BLaER1 treated with 17β-estradiol and CSF1 and Interleukin-3, amounts not matched to agents 10 nM and 100 nM (cell line): ENCODE measurements at regions not wholly inside any gene's neighbourhood (a gene's known extent, or its start where the extent isn't known, plus 50 kb on each side); places are given as distances from the start of the nearest gene placed in this dataset.

Experiments
- H3K27ac ChIP-seq, 11 experiments: shearing (Covaris generic); formaldehyde crosslinking; 2 replicates each; pipeline ENCODE4 v1.8.1; 2022
- H3K27me3 ChIP-seq, 11 experiments: shearing (Covaris generic); formaldehyde crosslinking; 2 replicates each; pipeline ENCODE4 v1.8.1; 2022
- H3K36me3 ChIP-seq, 11 experiments: shearing (Covaris generic); formaldehyde crosslinking; 2 replicates each; pipeline ENCODE4 v1.8.1; 2022
- H3K4me1 ChIP-seq, 10 experiments: shearing (Covaris generic); formaldehyde crosslinking; 2 replicates each; pipeline ENCODE4 v1.8.1; 2022
- H3K4me2 ChIP-seq, 11 experiments: shearing (Covaris generic); formaldehyde crosslinking; 2 replicates each; pipeline ENCODE4 v1.8.1; 2022
- H3K4me3 ChIP-seq, 10 experiments: shearing (Covaris generic); formaldehyde crosslinking; 2 replicates each; pipeline ENCODE4 v1.8.1; 2022
- H3K9ac ChIP-seq, 11 experiments: shearing (Covaris generic); formaldehyde crosslinking; 2 replicates each; pipeline ENCODE4 v1.8.1; 2022
- H3K9me3 ChIP-seq, 11 experiments: shearing (Covaris generic); formaldehyde crosslinking; replicated peaks in 1 of 11; 2 replicates each; pipeline ENCODE4 v1.8.1; 2022
- H4K20me1 ChIP-seq, 11 experiments: shearing (Covaris generic); formaldehyde crosslinking; 2 replicates each; pipeline ENCODE4 v1.8.1; 2022
- Cebpa-rat ChIP-seq, 11 experiments: shearing (Covaris generic); IDR thresholded peaks; 2 replicates each; pipeline ENCODE4 v1.8.1; 2022

GRCh38 chr12:42798811-42799438 is 209.4 kb upstream of the PRICKLE1 start:
- Histone ChIP-seq H3K9ac (no peak overlapping the region), H3K36me3 (no peaks in the 10 kb centered on the region), H3K27ac (no peak overlapping the region), H3K4me1 (no peaks in the 10 kb centered on the region), H3K4me2 (no peak overlapping the region), H3K9me3 (no peaks in the 10 kb centered on the region), H3K27me3 (no peaks in the 10 kb centered on the region), H3K4me3 (no peak overlapping the region), H4K20me1 (no peaks in the 10 kb centered on the region)
- TF ChIP-seq Cebpa-rat (IDR thresholded peaks at IDR 0.05) = no peak

- H3K4me1 ChIP-seq = no peaks in the 10 kb centered on the region
- no peaks in the 10 kb centered on the region for H3K27me3 ChIP-seq
- no peak for TF ChIP-seq Cebpa-rat (IDR thresholded peaks at IDR 0.05)
- no peak overlapping the region for H3K4me3 ChIP-seq
- H3K4me2 ChIP-seq = no peak overlapping the region
- no peaks in the 10 kb centered on the region for H3K36me3 ChIP-seq
- H4K20me1 ChIP-seq = no peaks in the 10 kb centered on the region
- H3K27ac ChIP-seq = no peak overlapping the region
- H3K9me3 ChIP-seq = no peaks in the 10 kb centered on the region
- no peak overlapping the region for H3K9ac ChIP-seq
Measured at GRCh38 chr12:42794806-42795205, 205.3 kb upstream of the PRICKLE1 start.

DNA sequence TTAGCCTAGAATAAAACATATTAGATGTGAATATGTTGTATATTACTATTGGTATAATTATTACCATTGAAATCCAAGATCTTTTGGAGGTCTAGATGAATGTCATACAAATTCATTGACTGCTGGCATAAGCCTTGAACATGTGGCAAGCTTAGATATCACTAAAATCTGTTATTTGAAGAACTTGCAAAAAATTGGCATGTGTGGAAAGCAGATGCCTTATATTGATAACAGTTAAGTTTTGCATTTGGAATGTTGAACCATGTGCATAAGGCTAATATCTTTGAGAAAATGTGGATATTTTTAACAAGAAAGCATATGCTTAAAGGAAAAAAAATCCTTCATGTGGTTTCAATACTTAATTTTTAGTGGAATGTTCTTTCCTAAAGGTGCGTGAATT is 203.6 kb upstream of the PRICKLE1 start:
- no peaks in the 10 kb centered on the region for H3K27me3 ChIP-seq
- no peak for TF ChIP-seq Cebpa-rat (IDR thresholded peaks at IDR 0.05)
- H3K4me1 ChIP-seq = no peaks in the 10 kb centered on the region
- no peak overlapping the region for H3K4me3 ChIP-seq
- no peaks in the 10 kb centered on the region for H3K36me3 ChIP-seq
- H3K27ac ChIP-seq = no peak overlapping the region
- H4K20me1 ChIP-seq = no peaks in the 10 kb centered on the region
- no peak overlapping the region for H3K9ac ChIP-seq
- H3K9me3 ChIP-seq = no peaks in the 10 kb centered on the region
- H3K4me2 ChIP-seq = no peak overlapping the region

DNA sequence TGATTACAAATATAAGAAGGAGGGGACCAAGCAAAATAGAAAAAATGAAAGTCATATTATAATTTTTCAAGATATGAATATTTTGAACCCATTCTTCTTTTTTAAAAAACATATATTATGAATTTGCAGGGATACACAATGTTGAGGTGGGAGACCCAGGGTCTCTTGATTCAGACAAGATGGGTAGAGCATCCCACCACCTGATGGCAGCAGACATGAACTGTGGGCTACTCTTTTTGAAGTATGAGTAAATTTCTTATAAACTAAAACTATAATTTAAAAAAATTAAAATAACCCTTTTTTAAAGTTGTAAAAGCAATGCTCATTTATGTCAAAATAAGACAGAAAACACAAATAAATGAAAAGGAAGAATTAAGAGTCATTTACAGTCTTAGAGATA is 202.7 kb upstream of the PRICKLE1 start:
- no peaks in the 10 kb centered on the region for H3K27me3 ChIP-seq
- H3K4me2 ChIP-seq = no peak overlapping the region
- H3K4me3 ChIP-seq = no peak overlapping the region
- H4K20me1 ChIP-seq = no peaks in the 10 kb centered on the region
- H3K4me1 ChIP-seq = no peaks in the 10 kb centered on the region
- H3K9ac ChIP-seq = no peak overlapping the region
- no peaks in the 10 kb centered on the region for H3K36me3 ChIP-seq
- no peaks in the 10 kb centered on the region for H3K9me3 ChIP-seq
- no peak for TF ChIP-seq Cebpa-rat (IDR thresholded peaks at IDR 0.05)
- H3K27ac ChIP-seq = no peak overlapping the region

DNA sequence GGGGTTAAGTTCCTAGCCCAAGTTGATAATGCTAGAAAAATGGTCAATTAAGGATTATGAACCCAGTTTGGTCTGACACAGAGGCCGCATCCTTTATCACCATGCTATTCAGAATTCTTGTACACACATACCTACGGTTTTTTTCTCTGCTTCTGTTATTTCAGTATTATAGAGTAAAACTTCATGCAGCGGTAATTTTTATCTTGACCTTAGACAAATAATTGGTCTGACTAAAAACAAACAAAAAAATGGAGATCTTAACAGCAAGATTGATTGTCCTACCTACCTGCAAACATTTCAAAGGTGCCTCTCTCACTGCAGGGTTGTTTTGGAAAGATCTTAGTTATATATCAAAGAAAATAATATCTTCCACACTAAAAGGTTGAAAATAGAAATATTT is 201.9 kb upstream of the PRICKLE1 start:
- Histone ChIP-seq H3K4me3 (no peak overlapping the region), H3K4me1 (no peaks in the 10 kb centered on the region), H3K27ac (no peak overlapping the region), H3K9me3 (no peaks in the 10 kb centered on the region), H4K20me1 (no peaks in the 10 kb centered on the region), H3K4me2 (no peak overlapping the region), H3K36me3 (no peaks in the 10 kb centered on the region), H3K9ac (no peak overlapping the region), H3K27me3 (no peaks in the 10 kb centered on the region)
- no peak for TF ChIP-seq Cebpa-rat (IDR thresholded peaks at IDR 0.05)

- H3K4me2 ChIP-seq = no peak overlapping the region
- no peaks in the 10 kb centered on the region for H3K27me3 ChIP-seq
- H3K36me3 ChIP-seq = no peaks in the 10 kb centered on the region
- no peak overlapping the region for H3K4me3 ChIP-seq
- no peaks in the 10 kb centered on the region for H3K4me1 ChIP-seq
- H3K9ac ChIP-seq = no peak overlapping the region
- TF ChIP-seq Cebpa-rat (IDR thresholded peaks at IDR 0.05) = no peak
- no peak overlapping the region for H3K27ac ChIP-seq
- H4K20me1 ChIP-seq = no peaks in the 10 kb centered on the region
- no peaks in the 10 kb centered on the region for H3K9me3 ChIP-seq
Measured at GRCh38 chr12:42790761-42791151, 201.2 kb upstream of the PRICKLE1 start.

DNA sequence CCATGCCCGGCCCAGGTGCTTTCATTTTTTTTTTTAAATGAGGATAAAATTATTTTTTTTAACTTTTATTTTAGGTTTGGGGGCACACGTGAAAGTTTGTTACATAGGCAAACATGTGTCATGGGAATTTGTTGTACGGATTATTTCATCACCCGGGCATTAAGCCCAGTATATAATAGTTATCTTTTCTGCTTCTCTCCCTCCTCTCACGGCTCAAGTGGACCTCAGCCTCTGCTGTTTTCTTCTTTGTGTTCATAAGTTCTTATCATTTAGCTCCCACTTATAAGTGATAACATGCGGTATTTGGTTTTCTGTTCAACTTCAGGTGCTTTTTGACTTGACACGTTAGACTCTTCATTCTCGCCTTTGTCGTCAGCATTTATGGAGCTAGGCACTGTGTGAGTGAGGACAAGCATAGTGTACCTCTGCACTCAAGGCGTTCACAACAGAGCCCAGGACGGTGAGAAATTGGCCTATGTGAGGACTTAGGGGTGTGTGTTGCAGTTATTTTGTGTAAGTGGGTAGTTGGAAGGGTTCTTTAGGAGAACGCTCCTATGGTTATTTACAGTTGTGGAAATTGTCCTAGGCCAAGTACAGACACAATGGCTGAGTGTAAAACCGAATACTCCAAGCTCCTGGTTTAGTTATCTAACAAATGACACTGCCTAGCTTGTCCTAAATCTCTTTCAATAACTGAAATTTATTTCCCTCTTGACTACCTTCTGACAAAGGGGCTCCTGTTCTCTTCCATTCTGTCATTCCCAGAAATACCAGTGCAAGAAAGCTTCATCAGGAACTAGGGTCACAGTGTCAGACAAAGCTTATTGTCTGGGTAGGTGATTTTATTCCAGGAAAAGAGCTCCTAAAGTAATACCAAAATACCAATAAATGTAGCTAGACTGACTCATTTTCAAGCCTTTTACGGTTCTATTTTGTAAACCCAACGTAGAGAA is 200.5 kb upstream of the PRICKLE1 start:
- no peaks in the 10 kb centered on the region for H3K9me3 ChIP-seq
- no peak overlapping the region for H3K9ac ChIP-seq
- no peak overlapping the region for H3K27ac ChIP-seq
- H3K36me3 ChIP-seq = no peaks in the 10 kb centered on the region
- H3K4me2 ChIP-seq = no peak overlapping the region
- no peak for TF ChIP-seq Cebpa-rat (IDR thresholded peaks at IDR 0.05)
- no peaks in the 10 kb centered on the region for H4K20me1 ChIP-seq
- no peaks in the 10 kb centered on the region for H3K4me1 ChIP-seq
- H3K4me3 ChIP-seq = no peak overlapping the region
- no peaks in the 10 kb centered on the region for H3K27me3 ChIP-seq

- Histone ChIP-seq H4K20me1 (no peaks in the 10 kb centered on the region), H3K27ac (no peak overlapping the region), H3K4me3 (no peak overlapping the region), H3K27me3 (no peaks in the 10 kb centered on the region), H3K4me1 (no peaks in the 10 kb centered on the region), H3K9me3 (no peaks in the 10 kb centered on the region), H3K4me2 (no peak overlapping the region), H3K36me3 (no peaks in the 10 kb centered on the region), H3K9ac (no peak overlapping the region)
- no peak for TF ChIP-seq Cebpa-rat (IDR thresholded peaks at IDR 0.05)
Measured at GRCh38 chr12:42786400-42787148, 197.0 kb upstream of the PRICKLE1 start.

DNA sequence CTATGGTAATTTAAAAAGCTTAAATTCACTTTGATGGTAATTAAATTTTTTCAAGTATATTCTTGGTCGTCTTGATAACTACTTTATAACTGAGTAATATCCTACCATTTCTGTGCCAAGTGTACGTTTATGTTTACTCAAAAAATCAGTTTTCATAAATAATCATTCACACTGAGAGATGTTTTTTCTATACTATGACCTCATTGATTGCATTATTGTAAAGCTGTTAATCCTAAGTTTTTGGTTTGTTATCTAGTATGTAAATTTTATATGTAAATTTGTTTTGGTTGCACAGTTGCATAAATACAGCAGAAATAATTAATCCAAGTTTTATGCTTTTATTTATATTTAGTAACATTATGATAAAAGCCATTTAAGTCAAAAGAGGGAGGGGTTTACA is 196.4 kb upstream of the PRICKLE1 start:
- no peak overlapping the region for H3K9ac ChIP-seq
- no peaks in the 10 kb centered on the region for H3K27me3 ChIP-seq
- H3K36me3 ChIP-seq = no peaks in the 10 kb centered on the region
- no peak for TF ChIP-seq Cebpa-rat (IDR thresholded peaks at IDR 0.05)
- H3K4me1 ChIP-seq = no peaks in the 10 kb centered on the region
- H3K9me3 ChIP-seq = no peaks in the 10 kb centered on the region
- H4K20me1 ChIP-seq = no peaks in the 10 kb centered on the region
- H3K4me3 ChIP-seq = no peak overlapping the region
- H3K27ac ChIP-seq = no peak overlapping the region
- H3K4me2 ChIP-seq = no peak overlapping the region
